Hepatocyte (in vitro differentiated cells): ENCODE measurements at regions not wholly inside any gene's neighbourhood (a gene's known extent, or its start where the extent isn't known, plus 50 kb on each side); places are given as distances from the start of the nearest gene placed in this dataset.

Source experiments
- EZH2 ChIP-seq: fragments of 200-600 bp; sonication (generic); IDR thresholded peaks from 2 replicates; pipeline ENCODE4 v1.6.1; 2016; ENCODE audit warnings: antibody characterized with exemption, mild to moderate bottlenecking, borderline replicate concordance
- EZH2phosphoT487 ChIP-seq: fragments of 200-600 bp; sonication (generic); IDR thresholded peaks from one replicate; pipeline ENCODE4 v1.6.1; 2018; ENCODE audit warnings: antibody characterized with exemption, mild to moderate bottlenecking, low read depth, moderate library complexity; ENCODE audit not compliant: unreplicated experiment, severe bottlenecking
- TF ChIP-seq, protein P1 (sequence below): fragments of 200-600 bp; sonication (generic); IDR thresholded peaks from 2 replicates; pipeline ENCODE4 v1.5.1; 2016; ENCODE audit warnings: antibody characterized with exemption, mild to moderate bottlenecking; ENCODE audit not compliant: poor library complexity

DNA sequence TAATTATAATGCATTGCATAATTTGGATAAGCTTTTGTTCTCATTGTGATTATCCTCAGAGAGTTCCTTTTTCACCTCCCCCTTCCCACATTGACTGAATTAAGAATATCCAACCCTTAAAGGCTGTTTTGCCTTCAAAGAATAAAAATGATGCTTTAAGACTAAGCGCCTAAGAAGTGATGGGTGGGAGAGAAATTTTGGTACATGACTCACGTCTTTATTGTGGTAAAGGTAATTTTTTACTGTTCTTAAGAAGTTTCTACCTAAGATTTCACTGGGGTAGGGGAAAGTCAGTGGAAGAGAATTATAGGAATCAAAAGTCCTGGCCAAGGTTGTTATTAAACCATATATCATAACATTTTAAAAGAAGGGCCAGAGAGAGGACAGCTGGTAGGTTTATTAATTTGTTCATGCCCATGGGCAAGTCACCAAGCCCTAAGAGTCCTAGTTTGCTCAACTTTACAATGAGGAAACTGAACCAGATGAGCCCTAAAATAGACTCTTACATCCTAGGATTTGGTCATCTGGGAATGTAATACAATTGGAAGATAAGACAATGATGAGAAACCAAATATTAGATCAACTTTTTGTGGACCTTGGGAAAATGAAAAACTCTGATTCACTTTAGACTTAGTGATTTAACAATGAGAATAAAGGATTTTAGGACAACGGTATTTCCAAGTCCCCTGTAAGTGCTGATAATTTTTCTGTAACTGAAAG, 101.1 kb upstream of the RASGRP1 start:
- TF ChIP-seq, protein P1, sequence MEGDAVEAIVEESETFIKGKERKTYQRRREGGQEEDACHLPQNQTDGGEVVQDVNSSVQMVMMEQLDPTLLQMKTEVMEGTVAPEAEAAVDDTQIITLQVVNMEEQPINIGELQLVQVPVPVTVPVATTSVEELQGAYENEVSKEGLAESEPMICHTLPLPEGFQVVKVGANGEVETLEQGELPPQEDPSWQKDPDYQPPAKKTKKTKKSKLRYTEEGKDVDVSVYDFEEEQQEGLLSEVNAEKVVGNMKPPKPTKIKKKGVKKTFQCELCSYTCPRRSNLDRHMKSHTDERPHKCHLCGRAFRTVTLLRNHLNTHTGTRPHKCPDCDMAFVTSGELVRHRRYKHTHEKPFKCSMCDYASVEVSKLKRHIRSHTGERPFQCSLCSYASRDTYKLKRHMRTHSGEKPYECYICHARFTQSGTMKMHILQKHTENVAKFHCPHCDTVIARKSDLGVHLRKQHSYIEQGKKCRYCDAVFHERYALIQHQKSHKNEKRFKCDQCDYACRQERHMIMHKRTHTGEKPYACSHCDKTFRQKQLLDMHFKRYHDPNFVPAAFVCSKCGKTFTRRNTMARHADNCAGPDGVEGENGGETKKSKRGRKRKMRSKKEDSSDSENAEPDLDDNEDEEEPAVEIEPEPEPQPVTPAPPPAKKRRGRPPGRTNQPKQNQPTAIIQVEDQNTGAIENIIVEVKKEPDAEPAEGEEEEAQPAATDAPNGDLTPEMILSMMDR, result no peak
- TF ChIP-seq EZH2 (no peak), EZH2phosphoT487 (no peak)
